NCI-H82 (cell line): ENCODE measurements at regions not wholly inside any gene's neighbourhood (a gene's known extent, or its start where the extent isn't known, plus 50 kb on each side); places are given as distances from the start of the nearest gene placed in this dataset.
A peak's percentile ranks its signal among the peaks of the same experiment; 100 is the strongest.

ENCODE experiments used
- DNase-seq: peaks from one replicate; lab custom pipeline; 2025; lab: John Stamatoyannopoulos, UW

- DNase-seq = no peak
These were observed 50.2 kb upstream of the LRP8 start for GRCh38 chr1:53378061-53378460.

DNA sequence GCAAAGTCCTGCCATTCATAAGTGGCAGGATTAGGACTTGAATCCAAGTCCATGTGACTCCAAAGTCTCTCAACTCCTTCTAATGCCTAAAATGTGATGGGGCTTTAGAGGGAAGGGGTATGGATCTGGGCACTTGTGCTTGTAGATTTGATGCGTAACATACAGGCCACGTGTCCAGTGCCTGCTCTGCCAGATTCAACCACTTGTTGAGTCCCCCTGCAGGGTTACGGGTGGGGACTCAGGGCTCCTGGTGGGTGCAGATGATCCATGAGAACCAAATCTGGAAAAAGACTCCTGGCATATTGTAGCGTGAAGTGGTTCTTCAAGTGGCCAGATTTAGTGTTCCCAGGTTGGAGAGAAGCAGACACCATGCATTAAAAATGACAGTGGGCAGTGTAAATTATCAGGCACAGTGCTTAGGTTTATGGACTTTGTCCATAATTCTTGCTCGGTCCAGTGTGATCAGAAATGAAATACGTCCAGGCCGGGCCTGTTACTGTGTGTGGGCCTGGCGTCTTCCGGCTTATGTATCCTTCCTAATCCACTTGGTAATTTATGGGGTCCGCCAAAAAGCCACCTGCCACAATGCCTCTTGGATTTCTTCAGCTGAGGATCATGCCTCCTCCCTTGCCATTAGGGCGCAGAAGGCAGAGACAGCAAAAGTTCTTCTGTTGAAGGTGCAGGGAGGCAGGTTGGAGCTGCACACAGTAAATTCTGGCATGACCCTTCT lies 51.2 kb upstream of the LRP8 start:
- DNase-seq = peak; percentile 97

- DNase-seq = no peak
These were observed 51.8 kb upstream of the LRP8 start for GRCh38 chr1:53379662-53380002.

- no peak for DNase-seq
These were observed 52.4 kb upstream of the LRP8 start for GRCh38 chr1:53380296-53380695.

GRCh38 chr1:53381790-53382401 lies 54.0 kb upstream of the LRP8 start:
- no peak for DNase-seq

GRCh38 chr1:53383136-53383870 lies 55.4 kb upstream of the LRP8 start:
- DNase-seq = no peak

DNA sequence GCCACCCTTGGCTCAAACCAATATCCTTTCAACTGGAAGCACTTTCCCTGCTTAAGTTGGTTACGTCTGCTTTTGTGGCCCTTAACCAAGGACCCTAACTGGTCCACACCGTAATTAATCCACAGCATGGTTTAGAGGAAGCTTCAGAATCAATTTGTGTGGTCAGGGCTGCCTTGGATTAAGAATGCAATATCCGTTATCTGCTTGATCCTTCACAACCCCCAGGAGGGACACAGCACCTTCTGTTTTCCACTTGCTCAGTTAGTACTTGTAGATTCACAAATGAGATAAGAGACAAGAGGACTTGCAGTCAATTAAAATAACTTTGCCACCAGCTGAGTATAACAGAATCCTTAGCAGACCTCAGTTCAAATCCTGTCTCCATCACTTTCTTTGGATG lies 56.9 kb upstream of the LRP8 start:
- DNase-seq = peak; percentile 82

- peak; percentile 43 for DNase-seq
These were observed 57.7 kb upstream of the LRP8 start for GRCh38 chr1:53385276-53386225.

DNA sequence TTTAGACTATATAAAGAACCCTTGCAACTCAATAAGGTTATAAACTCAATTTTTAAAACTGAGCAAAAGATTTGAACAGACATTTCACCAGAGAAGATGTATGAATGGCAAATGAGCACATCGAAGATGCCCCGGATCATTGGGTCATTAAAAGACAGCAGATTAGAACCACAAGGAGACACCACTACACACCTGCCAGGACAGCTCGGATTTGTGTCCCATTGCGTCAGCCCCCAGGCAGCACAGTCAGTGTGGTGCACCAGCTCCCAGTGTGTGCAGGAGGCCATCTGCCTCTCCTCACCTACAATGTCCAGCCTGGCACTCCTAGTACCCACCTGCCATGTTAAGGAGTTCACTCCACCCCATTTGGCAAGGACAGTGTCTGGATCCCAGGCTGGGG lies 61.1 kb upstream of the LRP8 start:
- peak; percentile 39 for DNase-seq

DNA sequence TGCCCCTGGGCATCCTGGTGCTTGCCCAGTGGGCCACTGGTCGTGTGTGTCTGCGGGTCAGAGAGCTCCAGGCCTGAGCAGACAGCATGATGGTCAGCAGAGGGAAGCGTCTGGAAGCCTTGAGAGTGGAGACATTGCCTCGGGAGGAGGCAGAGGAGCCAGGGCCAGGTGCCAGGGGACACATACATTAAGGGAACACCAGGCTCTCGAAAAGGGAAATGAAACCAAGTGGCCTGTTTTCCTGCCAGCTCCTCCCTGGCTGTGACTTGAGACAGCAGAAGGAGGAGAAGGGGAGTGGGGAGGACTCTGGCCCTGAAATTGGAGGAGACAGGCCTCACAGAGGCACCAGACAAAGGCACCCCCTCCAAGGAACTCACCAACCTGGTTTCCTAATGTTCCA lies 62.4 kb upstream of the LRP8 start:
- DNase-seq = no peak

- DNase-seq = no peak
These were observed 62.9 kb upstream of the LRP8 start for GRCh38 chr1:53390736-53391135.

- DNase-seq = no peak
These were observed 63.4 kb upstream of the LRP8 start for GRCh38 chr1:53391296-53391695.

DNA sequence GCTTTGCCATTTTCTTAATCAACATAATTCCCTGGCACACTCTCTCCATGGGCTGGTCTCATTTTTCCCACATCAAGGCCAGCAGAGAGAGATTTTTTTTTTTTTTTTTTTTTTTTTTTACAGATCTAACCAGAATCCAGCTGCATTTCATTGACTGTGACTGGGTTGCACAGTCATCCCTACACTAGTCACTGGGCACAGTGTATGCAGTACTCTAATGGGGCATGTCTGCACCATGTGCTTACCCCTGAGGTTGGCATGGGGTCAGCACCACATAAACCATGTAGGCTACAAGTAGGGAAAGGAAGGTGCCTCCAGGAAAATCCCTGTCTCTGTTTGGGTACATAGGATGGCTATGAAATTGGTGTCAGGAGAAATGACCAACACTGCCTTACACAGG lies 64.1 kb upstream of the LRP8 start:
- no peak for DNase-seq

- DNase-seq = peak; percentile 51
These were observed 64.6 kb upstream of the LRP8 start for GRCh38 chr1:53392460-53392859.

GRCh38 chr1:53393325-53393792 lies 65.5 kb upstream of the LRP8 start:
- peak; percentile 88 for DNase-seq

DNA sequence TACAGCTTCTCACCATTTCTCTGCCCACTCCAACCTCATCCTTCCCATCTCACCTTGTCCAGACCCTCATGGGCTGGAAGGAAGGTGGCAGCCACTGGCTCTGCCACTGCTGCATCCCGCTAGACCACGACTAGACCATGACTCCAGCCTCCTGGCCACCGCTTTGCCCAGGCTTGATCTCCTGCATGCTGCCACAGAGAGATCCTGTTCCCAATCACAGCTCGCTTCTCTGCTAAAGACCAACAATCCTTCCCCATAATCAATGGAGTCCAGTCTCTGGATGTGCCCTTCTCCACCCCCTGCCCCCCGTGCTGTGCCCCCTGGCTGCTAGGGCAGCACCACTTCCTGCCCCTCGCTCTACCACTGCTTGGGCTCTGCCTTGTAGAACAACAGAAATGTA lies 64.9 kb upstream of the DMRTB1 start:
- DNase-seq = no peak

DNA sequence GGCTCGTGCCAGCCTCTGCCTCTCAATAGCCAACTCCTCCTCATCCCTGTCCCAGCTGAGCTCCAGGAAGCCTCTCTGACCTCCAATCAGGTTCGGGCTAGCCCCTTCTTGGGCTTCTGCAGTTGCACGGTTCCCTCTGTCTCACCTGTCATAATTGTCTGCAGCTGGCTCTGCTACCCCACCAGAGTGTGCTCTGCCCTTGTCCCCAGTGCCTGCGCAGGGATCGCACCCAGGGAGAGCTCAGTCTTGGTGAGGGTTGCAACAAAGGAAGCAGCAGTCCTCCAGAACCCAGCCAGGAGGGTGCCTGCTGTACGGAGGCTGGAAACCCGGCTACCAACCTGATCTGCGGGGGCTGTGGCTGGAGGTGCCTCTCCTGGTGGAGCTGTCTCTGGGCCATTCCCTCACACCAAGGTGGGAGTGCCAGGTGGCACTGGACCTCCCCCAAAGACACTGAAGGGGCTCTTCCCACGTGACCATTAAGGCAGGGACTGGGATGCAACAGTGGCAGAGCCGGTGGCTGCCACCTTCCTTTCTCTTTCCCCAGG lies 63.5 kb upstream of the DMRTB1 start:
- DNase-seq = peak; percentile 42

DNA sequence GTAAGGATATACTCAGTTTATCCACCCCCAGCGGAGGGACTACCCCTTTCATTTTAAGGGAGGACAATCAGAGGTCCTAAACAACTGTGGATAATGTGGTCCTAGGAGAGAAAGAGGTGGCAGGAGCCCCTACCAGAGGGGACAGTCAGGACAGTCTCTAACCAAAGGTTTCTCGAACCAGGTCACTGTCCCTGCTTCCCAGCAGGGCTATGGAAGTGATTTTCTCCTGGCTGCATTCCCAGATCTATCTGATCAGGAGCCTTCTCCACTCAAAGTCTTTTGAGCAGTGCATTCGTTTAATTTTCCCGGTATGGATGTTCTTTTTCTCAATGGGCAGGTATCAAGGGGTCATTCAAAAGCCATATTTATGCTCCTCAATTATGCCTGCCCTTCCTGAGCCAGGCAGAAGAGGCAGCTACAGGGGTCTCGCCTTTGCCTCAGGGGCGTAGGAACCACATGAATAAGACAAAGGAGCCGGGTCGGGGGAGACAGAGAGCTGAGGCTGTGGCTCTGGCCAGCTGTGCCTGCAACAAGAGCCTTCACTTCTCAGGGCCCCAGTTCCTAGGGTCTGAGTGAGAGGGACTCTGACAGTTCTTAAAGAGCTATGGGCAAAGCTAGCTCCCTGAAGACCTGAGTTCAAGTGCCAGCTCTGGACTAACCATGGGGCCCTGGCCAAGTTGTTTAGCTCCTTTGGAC lies 62.5 kb upstream of the DMRTB1 start:
- no peak for DNase-seq

GRCh38 chr1:53398091-53398490 lies 61.1 kb upstream of the DMRTB1 start:
- no peak for DNase-seq

DNA sequence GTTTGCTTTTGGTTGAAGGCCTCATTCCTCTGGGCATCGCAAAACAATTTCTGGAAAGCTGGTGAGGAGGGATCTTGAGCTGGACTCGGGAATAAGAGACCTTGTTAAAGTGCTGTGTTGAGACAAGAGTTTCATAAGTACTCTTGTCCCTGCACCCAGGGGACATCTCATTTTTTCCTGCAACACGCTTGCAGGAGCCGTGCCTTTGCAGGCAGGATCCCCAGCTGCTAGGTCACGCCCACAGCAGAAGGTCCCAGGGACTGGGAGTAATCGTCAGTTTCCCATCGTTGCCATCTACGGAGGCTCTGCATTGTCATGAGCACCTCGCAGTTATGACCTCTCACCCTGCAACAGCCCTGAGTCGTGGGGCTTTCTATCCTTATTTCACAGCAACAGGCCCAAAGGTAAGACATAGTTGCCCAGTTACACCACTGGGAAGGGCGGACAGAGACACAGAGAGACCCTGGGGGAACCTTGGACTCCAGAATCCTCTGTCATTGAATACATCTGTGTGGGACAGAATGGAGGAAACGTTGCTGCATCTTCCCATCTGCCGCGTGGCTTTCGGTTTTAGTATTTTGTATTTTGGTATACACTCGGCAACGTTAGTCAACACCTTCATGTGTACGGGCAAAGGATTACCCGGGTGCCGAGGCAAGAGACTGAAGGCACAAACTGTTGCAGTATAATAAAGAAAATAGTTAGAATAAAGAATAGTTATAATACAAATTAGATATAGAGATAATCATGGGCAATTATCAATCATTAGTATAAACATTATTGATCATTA lies 60.4 kb upstream of the DMRTB1 start:
- no peak for DNase-seq
